NB4 (cell line): ENCODE measurements at regions not wholly inside any gene's neighbourhood (a gene's known extent, or its start where the extent isn't known, plus 50 kb on each side); places are given as distances from the start of the nearest gene placed in this dataset.
A peak's percentile ranks its signal among the peaks of the same experiment; 100 is the strongest.

Source experiments
- CTCF ChIP-seq: IDR thresholded peaks from one replicate; pipeline ENCODE4 v1.5.1; 2012; ENCODE audit warnings: low read depth, low read length
- MYC ChIP-seq: IDR thresholded peaks from 2 replicates; pipeline ENCODE4 v1.6.1; 2011; ENCODE audit warnings: low read depth, low read length
- POLR2A ChIP-seq: IDR thresholded peaks from 2 replicates; pipeline ENCODE4 v1.6.1; 2011; ENCODE audit warnings: mild to moderate bottlenecking; ENCODE audit not compliant: insufficient read length; ENCODE audit errors: extremely low read depth

GRCh38 chr10:125448596-125448995 lies 234.4 kb downstream of the TEX36 start:
- TF ChIP-seq MYC (no peak), CTCF (peak; percentile 78), POLR2A (no peak)
